HepG2 (cell line): ENCODE measurements at regions not wholly inside any gene's neighbourhood (a gene's known extent, or its start where the extent isn't known, plus 50 kb on each side); places are given as distances from the start of the nearest gene placed in this dataset.

Experiments
- ARID2 ChIP-seq: sonication (generic); formaldehyde crosslinking; IDR thresholded peaks from 2 replicates; pipeline ENCODE4 v1.8.1; 2022; ENCODE audit warnings: mild to moderate bottlenecking, missing genetic modification reagents, borderline replicate concordance
- CC2D1A ChIP-seq: sonication (generic); formaldehyde crosslinking; IDR thresholded peaks from 2 replicates; pipeline ENCODE4 v1.8.1; 2023; ENCODE audit warnings: mild to moderate bottlenecking, missing genetic modification reagents
- EP300 ChIP-seq, 3 experiments: sonication (generic) in 1 of 3; formaldehyde crosslinking in 1 of 3; IDR thresholded peaks; 2 replicates each; pipeline versions ENCODE4 v1.5.1 to v1.6.1; 2011 to 2020; ENCODE audit warnings: low read depth in 2 of 3, low read length in 2 of 3, borderline replicate concordance in 1 of 3, improper control_type of control experiment in 1 of 3, mild to moderate bottlenecking in 1 of 3, missing genetic modification reagents in 1 of 3, moderate library complexity in 1 of 3
- MYC ChIP-seq: sonication (generic); formaldehyde crosslinking; IDR thresholded peaks from 2 replicates; pipeline ENCODE4 v1.9.0; 2021; ENCODE audit warnings: missing genetic modification reagents, borderline replicate concordance
- NCOR1 ChIP-seq: fragments of 200-600 bp; sonication (generic); IDR thresholded peaks from 2 replicates; pipeline ENCODE4 v1.7.0; 2017; ENCODE audit warnings: antibody characterized with exemption, low read length, borderline replicate concordance
- RNF2 ChIP-seq: fragments of 450-650 bp; conservative IDR thresholded peaks from 2 replicates; pipeline ENCODE4 v1.6.1; 2016; ENCODE audit warnings: low read depth
- SMC3 ChIP-seq: IDR thresholded peaks from 2 replicates; pipeline ENCODE4 v1.6.1; 2011; ENCODE audit warnings: low read length, improper control_type of control experiment
- ZNF24 ChIP-seq: fragments of 450-650 bp; IDR thresholded peaks from 2 replicates; pipeline ENCODE4 v1.6.1; 2017; ENCODE audit warnings: antibody characterized with exemption, mild to moderate bottlenecking
- ZNF672 ChIP-seq: sonication (generic); formaldehyde crosslinking; IDR thresholded peaks from 2 replicates; pipeline ENCODE4 v1.8.1; 2022; ENCODE audit warnings: missing genetic modification reagents
- ZNF674 ChIP-seq: sonication (generic); formaldehyde crosslinking; IDR thresholded peaks from 2 replicates; pipeline ENCODE4 v1.5.0; 2020; ENCODE audit warnings: low read depth, mild to moderate bottlenecking, missing genetic modification reagents
- TF ChIP-seq, protein P1 (sequence below): sonication (generic); formaldehyde crosslinking; IDR thresholded peaks from 2 replicates; pipeline ENCODE4 v1.5.0; 2020; ENCODE audit warnings: mild to moderate bottlenecking, missing genetic modification reagents, moderate library complexity
- TF ChIP-seq, protein P2 (sequence below): sonication (generic); formaldehyde crosslinking; IDR thresholded peaks from 2 replicates; pipeline ENCODE4 v1.4.0; 2020; ENCODE audit warnings: low read depth, mild to moderate bottlenecking, missing genetic modification reagents

DNA sequence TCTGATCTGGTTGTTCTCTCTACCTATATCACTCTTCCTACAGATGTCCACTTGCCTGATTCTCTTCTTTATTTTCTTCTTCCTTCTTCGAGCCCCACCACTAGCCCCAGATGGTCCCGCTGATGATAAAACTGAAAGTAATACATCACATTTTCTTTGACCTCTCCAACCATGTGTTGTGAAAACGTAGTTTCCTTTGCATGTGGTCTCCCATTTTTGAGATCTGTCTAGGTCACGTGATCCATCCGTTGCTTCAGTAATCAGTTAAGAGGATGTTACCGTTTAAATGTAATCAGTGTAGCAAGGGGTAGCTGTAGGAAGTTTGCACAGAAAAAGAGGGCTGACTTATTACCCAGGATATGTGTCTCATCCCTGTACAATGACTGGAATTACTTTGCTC, 426.3 kb upstream of the TLE4 start:
- no peak for TF ChIP-seq MYC (CRISPR knock-in tag)
- no peak for TF ChIP-seq ZNF24
- TF ChIP-seq, protein P1, sequence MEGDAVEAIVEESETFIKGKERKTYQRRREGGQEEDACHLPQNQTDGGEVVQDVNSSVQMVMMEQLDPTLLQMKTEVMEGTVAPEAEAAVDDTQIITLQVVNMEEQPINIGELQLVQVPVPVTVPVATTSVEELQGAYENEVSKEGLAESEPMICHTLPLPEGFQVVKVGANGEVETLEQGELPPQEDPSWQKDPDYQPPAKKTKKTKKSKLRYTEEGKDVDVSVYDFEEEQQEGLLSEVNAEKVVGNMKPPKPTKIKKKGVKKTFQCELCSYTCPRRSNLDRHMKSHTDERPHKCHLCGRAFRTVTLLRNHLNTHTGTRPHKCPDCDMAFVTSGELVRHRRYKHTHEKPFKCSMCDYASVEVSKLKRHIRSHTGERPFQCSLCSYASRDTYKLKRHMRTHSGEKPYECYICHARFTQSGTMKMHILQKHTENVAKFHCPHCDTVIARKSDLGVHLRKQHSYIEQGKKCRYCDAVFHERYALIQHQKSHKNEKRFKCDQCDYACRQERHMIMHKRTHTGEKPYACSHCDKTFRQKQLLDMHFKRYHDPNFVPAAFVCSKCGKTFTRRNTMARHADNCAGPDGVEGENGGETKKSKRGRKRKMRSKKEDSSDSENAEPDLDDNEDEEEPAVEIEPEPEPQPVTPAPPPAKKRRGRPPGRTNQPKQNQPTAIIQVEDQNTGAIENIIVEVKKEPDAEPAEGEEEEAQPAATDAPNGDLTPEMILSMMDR (CRISPR knock-in tag): no peak
- no peak for TF ChIP-seq NCOR1
- TF ChIP-seq ARID2: no peak
- TF ChIP-seq, protein P2, sequence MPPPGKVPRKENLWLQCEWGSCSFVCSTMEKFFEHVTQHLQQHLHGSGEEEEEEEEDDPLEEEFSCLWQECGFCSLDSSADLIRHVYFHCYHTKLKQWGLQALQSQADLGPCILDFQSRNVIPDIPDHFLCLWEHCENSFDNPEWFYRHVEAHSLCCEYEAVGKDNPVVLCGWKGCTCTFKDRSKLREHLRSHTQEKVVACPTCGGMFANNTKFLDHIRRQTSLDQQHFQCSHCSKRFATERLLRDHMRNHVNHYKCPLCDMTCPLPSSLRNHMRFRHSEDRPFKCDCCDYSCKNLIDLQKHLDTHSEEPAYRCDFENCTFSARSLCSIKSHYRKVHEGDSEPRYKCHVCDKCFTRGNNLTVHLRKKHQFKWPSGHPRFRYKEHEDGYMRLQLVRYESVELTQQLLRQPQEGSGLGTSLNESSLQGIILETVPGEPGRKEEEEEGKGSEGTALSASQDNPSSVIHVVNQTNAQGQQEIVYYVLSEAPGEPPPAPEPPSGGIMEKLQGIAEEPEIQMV (CRISPR knock-in tag): no peak
- TF ChIP-seq ZNF674 (CRISPR knock-in tag): no peak
- TF ChIP-seq RNF2: no peak
- no peak for TF ChIP-seq CC2D1A
- TF ChIP-seq SMC3: no peak
- TF ChIP-seq EP300 (IDR thresholded peaks at IDR 0.05; ENCODE audit: low read depth in 2 of 2, low read length in 2 of 2): no peak
- TF ChIP-seq EP300 (CRISPR knock-in tag; IDR thresholded peaks at IDR 0.05; ENCODE audit: borderline replicate concordance): no peak
- TF ChIP-seq ZNF672 (CRISPR knock-in tag): no peak
